ENCODE measurements at regions not wholly inside any gene's neighbourhood (a gene's known extent, or its start where the extent isn't known, plus 50 kb on each side); places are given as distances from the start of the nearest gene placed in this dataset.

GRCh38 chr9:99445920-99446319, 223.8 kb downstream of the SEC61B start:
- DNase-seq = no peak

- DNase-seq = no peak
Measured at GRCh38 chr9:99447951-99448350, 225.9 kb downstream of the SEC61B start.

- DNase-seq = no peak
Measured at GRCh38 chr9:99449726-99450125, 227.6 kb downstream of the SEC61B start.

GRCh38 chr9:99451112-99451606, 229.1 kb downstream of the SEC61B start:
- DNase-seq = no peak

GRCh38 chr9:99457406-99457805, 235.3 kb downstream of the SEC61B start:
- no peak for DNase-seq

- DNase-seq = no peak
Measured at GRCh38 chr9:99457981-99458380, 235.9 kb downstream of the SEC61B start.

GRCh38 chr9:99459919-99460318, 237.8 kb downstream of the SEC61B start:
- no peak for DNase-seq

GRCh38 chr9:99463131-99463530, 241.0 kb downstream of the SEC61B start:
- no peak for DNase-seq

GRCh38 chr9:99464568-99464967, 242.5 kb downstream of the SEC61B start:
- no peak for DNase-seq

GRCh38 chr9:99465231-99465907, 243.3 kb downstream of the SEC61B start:
- DNase-seq = no peak

- DNase-seq = no peak
Measured at GRCh38 chr9:99466104-99466503, 244.0 kb downstream of the SEC61B start.

- DNase-seq = no peak
Measured at GRCh38 chr9:99466781-99467180, 244.7 kb downstream of the SEC61B start.

GRCh38 chr9:99471033-99471432, 249.0 kb downstream of the SEC61B start:
- DNase-seq = no peak

- DNase-seq = no peak
Measured at GRCh38 chr9:99472240-99472915, 250.3 kb downstream of the SEC61B start.

GRCh38 chr9:99472916-99473245, 250.8 kb downstream of the SEC61B start:
- DNase-seq = no peak

- no peak for DNase-seq
Measured at GRCh38 chr9:99474186-99474585, 252.1 kb downstream of the SEC61B start.

- no peak for DNase-seq
Measured at GRCh38 chr9:99475401-99476065, 253.5 kb downstream of the SEC61B start.

- DNase-seq = no peak
Measured at GRCh38 chr9:99478469-99479027, 256.5 kb downstream of the SEC61B start.

GRCh38 chr9:99479929-99480328, 257.8 kb downstream of the SEC61B start:
- no peak for DNase-seq

- peak; percentile 72 for DNase-seq
Measured at GRCh38 chr9:99485459-99485858, 263.4 kb downstream of the SEC61B start.

- DNase-seq = no peak
Measured at GRCh38 chr9:99486684-99487083, 264.6 kb downstream of the SEC61B start.

- DNase-seq = no peak
Measured at GRCh38 chr9:99488131-99489059, 266.3 kb downstream of the SEC61B start.

- DNase-seq = peak; percentile 65
Measured at GRCh38 chr9:99489060-99489413, 267.0 kb downstream of the SEC61B start.
